DMS 273 (cell line): ENCODE measurements at regions not wholly inside any gene's neighbourhood (a gene's known extent, or its start where the extent isn't known, plus 50 kb on each side); places are given as distances from the start of the nearest gene placed in this dataset.
"Not testable (repeated sequence)": the region's sequence is repeated elsewhere in the genome, so short reads cannot be mapped to it uniquely, and the experiment has no call there.

Experiments
- DNase-seq: peaks from one replicate; lab custom pipeline; 2025; ENCODE audit not compliant: unreplicated experiment; lab: John Stamatoyannopoulos, UW

- DNase-seq, result no peak
Observed at GRCh38 chr7:142637240-142637639, 112.0 kb upstream of the PRSS1 start.

GRCh38 chr7:142636751-142637150 lies 112.5 kb upstream of the PRSS1 start:
- DNase-seq, result no peak

- not testable (repeated sequence) for DNase-seq
Observed at GRCh38 chr7:142636107-142636506, 113.2 kb upstream of the PRSS1 start.

- DNase-seq, result peak; percentile 82
Observed at GRCh38 chr7:142632271-142633134, 116.8 kb upstream of the PRSS1 start.

GRCh38 chr7:142629588-142630260 lies 119.5 kb upstream of the PRSS1 start:
- no peak for DNase-seq

GRCh38 chr7:142628945-142629344 lies 120.3 kb upstream of the PRSS1 start:
- DNase-seq, result no peak

- DNase-seq, result not testable (repeated sequence)
Observed at GRCh38 chr7:142627223-142627622, 122.0 kb upstream of the PRSS1 start.

DNA sequence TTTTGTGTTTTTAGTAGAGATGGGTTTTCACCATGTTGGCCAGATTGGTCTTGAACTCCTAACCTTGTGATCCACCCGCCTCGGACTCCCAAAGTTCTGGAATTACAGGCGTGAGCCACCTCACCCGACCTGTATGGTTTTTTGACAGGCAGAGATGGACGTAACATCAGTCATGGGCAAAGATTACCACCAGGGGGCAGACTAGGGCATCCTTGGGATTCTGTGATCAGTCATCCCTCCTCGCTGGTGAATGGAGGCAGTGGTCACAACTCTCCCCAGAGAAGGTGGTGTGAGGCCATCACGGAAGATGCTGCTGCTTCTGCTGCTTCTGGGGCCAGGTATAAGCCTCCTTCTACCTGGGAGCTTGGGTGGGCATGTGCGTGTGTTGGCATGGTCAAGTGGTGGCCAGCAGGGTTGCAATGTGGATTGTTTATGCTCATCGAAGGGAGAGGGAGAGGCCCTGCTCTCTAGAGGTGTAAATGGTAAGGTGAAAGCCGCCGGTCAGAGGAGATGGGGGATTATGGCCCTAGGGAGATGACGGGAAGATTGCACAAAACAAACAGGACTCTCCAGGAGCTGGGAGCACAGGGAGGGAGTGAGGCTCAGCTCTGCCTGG lies 122.7 kb upstream of the PRSS1 start:
- DNase-seq, result peak; percentile 70

- not testable (repeated sequence) for DNase-seq
Observed at GRCh38 chr7:142625216-142625615, 124.1 kb upstream of the PRSS1 start.

- DNase-seq, result no peak
Observed at GRCh38 chr7:142620402-142620801, 128.9 kb upstream of the PRSS1 start.

GRCh38 chr7:142618655-142619351 lies 130.5 kb upstream of the PRSS1 start:
- no peak for DNase-seq

GRCh38 chr7:142616842-142617241 lies 132.4 kb upstream of the PRSS1 start:
- DNase-seq, result no peak

- DNase-seq, result no peak
Observed at GRCh38 chr7:142616121-142616643, 133.1 kb upstream of the PRSS1 start.

GRCh38 chr7:142615508-142615907 lies 133.8 kb upstream of the PRSS1 start:
- no peak for DNase-seq

- no peak for DNase-seq
Observed at GRCh38 chr7:142614116-142614515, 135.2 kb upstream of the PRSS1 start.

GRCh38 chr7:142612237-142612881 lies 136.9 kb upstream of the PRSS1 start:
- no peak for DNase-seq

DNA sequence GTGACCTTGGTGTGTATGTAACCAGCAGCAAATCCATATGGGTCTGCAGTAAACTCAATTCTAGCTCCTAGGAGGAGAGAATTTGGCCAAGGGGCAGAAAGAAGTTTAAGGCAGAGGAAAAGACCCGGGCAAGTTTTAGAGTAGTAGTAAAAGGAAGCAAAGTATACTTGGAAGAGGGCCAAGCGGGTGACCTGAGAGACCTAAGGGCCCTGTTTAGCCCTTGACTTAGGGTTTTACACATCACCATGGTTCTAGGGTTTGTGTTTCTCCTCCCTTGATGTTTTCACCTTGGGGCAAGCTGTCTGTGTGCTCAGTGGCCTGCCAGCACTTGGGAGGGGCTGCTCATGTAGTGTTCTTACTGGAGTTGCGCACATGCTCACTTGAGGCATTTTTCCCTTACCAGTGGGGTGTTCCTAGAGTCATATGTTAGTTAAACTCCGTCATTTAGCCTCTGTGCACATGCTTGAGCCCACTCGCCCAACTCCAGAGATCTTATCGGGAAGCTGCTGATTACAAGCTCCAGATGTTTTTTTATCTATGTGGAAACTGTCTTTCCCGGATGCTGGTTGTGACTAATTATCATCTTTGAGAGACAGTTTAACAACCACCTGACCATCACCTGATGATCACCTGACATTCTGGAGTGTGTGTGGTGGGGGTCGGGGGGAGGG lies 137.6 kb upstream of the PRSS1 start:
- DNase-seq, result no peak

DNA sequence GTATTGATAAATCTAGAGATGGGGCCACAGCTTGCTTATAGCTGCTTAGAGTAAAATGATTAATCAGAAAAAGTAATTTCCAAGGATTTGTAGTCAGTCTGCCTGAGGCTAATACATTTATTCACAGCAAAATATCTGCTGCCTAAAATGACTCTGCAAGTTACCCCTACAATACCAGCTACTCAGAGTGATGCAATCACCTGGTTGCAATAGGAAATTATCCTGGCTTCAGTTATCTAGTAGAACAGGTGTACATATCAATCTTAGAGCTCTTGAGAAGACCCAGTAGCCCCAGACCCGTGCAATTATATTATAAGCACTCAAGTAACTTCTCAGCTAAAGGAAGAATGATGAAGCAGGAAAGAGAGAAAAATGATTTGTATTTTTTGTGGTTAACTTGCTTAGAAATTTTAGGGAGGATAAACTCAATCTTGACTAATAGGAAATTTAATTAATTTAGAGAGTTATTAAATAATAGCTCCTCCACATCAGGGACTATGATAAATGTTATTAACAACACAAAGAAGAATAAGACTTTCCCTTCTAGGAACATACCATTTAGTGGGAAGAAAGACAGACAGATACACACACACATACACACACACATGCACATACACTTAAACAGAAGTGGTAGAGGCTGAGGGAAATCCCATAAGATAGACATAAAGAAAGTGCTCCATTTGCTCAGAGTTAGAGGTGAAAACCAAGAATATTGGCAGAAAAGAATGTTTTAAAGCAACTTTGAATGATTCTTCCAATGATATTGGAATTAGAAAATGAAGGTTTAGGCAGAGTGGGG lies 140.4 kb upstream of the PRSS1 start:
- DNase-seq, result no peak

- no peak for DNase-seq
Observed at GRCh38 chr7:142607351-142607750, 141.9 kb upstream of the PRSS1 start.
